ENCODE measurements at regions not wholly inside any gene's neighbourhood (a gene's known extent, or its start where the extent isn't known, plus 50 kb on each side); places are given as distances from the start of the nearest gene placed in this dataset.

DNA sequence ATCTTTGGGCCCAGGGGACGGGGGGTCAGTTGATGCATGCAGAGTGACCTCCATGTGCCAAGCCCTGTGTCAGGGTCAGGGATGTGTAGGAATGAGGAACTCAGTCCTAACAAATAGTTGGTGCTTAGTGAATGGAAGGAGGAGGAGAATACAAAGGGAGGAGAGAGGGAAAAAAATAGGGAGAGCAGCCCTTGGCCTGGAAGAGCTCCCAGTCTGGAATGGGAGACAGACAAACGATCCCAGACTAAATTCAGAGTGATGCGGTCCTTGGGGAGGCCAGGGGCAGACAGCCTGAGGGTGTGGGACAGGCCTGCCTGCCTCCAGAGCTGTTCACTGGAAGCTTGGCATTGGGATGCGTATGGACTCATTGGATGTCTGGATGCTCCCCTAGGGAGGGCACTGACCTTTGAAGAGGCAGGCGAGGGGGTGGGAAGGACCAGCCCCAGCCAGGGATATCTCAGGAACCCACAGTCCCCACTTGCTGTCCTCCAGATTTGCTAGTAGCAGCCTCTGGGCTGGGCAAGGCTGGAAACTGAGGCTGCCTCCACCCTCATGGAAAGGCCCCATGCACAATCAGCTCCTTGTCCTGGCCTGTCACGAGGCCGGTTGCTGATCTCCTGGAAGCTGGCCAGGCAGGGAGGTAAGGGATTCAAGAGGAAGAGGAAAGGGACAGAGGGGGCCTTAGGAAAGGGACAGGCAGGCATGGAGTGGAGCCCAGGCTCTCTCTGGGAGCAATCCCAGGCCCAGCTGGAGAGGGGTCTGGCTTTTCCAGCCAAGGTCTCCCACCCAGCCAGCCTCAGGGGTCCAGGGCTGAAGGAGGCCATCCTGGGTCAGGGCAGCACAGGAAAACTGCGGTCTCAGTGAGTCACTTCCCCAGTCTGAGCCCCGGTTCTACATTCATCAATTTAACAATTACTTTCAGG, 69.0 kb upstream of the GGTA1 start:
- TF ChIP-seq POLR2AphosphoS5 (IDR thresholded peaks at IDR 0.05; ENCODE audit: low read depth, low read length) (no peak), POLR2A (IDR thresholded peaks at IDR 0.05; ENCODE audit: low read depth, low read length) (no peak), TAF1 (IDR thresholded peaks at IDR 0.05; ENCODE audit: low read depth, low read length) (no peak), POU2F2 (IDR thresholded peaks at IDR 0.05; ENCODE audit: low read depth, low read length) (no peak)
